ENCODE measurements at regions not wholly inside any gene's neighbourhood (a gene's known extent, or its start where the extent isn't known, plus 50 kb on each side); places are given as distances from the start of the nearest gene placed in this dataset.
"Not testable (repeated sequence)": the region's sequence is repeated elsewhere in the genome, so short reads cannot be mapped to it uniquely, and the experiment has no call there.

DNA sequence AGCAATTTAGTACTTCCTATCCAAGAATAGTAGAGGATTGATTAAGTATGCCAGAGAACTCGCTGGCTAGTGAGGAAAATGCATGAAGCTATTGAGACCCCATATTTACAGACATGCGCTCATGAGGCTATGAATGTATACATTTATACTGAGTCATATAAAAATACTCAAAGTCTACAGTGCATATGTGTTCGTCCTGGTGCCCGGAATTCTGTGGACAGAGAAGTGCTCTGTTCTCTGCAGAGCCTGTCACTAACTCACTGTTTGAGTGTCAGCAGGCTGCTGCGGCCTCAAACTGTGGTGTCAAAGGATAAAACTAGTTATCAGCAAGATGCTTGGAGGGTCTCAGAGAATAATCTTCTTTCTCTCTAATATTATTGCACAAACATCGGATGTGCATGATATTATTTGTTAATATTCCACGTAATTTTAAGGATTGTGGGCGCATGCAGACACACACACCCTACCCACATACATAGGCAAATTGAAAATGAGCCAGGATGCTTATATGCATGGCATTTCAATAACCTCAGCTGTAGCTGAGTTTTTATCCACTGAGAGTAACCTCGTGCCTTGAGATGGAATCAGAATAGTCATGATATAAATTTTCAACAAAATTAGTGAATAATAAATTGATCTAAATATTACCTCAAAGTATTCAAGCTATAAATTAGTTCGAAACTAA lies 50.0 kb upstream of the TSC22D2 start:
- no peak for DNase-seq (ENCODE audit: low spot score)

DNA sequence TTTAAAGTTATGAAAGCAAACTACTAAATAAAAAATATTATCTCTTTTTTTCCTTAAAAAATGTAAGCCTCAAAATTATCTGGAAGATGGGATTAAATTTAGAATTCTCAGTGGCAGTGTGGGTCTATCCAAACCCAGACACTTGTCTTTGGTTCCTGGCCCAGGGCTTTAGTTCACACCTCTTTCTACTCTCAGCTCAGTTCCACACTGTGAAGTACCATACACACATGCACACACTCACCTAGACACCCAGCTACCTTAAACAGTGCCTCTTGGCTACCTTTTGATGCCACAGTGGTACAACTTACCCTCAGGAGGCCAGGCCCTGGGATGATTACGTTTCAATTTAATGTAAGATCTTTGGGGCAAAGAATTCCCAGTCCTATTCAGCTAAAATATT lies 51.0 kb upstream of the TSC22D2 start:
- no peak for DNase-seq (ENCODE audit: low spot score)

DNA sequence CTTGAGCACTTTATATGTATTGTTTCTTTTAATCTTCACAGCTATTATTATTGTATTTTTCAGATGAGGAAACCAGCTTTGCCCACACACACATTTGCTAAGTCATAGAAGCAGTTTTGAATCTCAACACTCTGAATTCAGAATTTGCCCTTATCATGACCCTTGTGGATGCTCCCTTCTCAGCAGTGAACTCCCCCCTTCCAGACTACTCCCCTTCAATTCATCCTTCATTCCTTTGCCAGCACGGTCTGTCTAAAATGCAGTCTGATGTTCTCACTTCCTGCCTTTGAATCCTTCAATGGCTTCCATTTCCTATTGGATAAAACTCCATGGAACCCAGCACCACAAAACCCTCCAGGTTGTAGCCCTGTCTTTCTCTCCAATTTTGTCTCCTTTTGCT lies 52.5 kb upstream of the TSC22D2 start:
- no peak for DNase-seq (ENCODE audit: low spot score)

DNA sequence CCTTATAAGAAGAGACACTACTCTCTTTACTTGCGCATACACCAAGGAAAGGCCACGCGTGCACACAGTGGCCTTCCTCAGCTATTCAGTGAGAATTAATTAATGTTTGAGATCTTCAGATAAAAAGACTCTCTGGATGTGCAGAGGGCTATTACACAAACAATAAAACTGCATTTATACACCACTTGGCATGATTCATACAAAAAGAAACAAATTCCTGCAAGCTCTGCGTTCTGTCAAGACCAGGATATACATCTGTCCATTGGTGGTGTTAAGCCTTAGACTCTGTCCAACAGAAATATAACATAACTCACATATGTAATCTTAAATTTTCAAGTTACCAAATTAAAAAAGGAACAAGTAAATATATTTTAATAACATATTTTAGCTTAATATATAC lies 55.2 kb upstream of the TSC22D2 start:
- no peak for DNase-seq (ENCODE audit: low spot score)

DNA sequence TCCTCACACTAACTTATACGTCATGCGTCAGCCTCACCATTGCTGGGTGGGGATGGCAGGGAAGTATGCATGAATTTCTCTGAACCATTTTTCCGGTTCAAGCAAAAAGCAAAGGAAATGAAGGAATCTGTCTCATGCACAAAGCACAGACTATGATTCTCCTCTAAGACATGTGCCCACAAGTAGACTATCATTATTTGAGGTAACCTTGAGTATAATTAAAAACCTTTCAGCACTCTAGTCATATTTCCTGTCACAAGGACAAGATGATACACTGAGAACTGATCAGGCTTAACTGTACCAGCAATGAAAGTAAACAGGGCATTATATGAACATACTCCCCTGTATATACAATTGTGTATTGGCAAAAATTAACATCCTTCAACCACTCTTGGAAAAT lies 56.7 kb upstream of the TSC22D2 start:
- DNase-seq (ENCODE audit: low spot score): no peak

DNA sequence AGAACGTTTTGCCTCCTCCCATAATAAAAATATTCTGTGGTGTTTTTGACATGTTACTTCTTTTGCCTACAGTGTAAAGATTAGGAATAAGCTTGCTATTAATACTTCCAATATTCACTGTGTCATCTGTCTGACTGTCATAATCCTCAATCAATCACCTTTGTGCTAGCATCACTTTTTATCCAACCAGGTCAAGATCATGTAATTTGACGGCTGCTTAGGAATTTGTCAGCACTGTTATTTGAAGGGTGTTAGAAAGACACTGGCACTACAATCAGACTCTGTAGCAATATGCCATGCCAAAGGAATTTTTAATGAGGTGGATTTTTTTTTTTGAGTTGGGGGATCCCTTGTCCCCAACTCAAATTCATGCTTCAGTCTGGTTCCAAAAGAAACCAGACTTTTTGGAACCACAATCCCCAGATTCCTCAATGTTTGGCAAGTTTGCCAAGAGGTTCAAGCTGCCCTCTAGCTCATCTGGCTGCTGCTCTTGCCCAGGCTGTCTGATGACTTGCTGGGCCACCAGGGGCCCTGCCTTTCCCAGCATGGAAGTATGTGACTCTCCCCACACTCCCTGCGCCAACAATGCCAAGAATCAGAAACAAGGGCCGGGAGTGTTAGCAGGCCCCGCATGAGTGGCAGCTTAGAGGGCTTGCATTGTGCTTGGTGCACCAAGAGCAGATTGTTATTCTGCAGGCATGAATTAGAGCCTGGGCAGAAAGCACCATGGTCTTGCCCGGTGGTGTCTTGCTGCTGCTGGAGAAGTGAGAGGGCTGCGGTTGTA lies 58.6 kb upstream of the TSC22D2 start:
- no peak for DNase-seq (ENCODE audit: low spot score)

DNA sequence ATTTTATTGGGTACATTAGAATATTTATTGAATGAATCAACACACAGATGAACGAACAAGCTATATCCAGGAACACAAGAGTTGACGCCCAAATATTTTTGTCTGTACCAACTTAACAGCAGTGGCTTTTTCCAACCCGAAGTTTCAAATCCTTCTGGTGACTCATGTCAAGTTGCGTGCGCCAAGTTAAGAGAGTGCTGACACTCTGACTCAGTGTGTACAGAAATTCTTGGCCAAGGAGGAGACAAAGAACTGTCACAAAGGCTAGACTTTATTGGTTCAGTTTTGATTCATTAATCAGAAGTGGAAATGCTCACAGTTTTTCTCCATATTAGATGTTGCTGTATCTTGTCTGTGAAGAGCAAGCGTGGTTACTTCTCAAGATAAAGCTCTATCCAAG lies 59.6 kb upstream of the TSC22D2 start:
- DNase-seq (ENCODE audit: low spot score): peak; percentile 61

DNA sequence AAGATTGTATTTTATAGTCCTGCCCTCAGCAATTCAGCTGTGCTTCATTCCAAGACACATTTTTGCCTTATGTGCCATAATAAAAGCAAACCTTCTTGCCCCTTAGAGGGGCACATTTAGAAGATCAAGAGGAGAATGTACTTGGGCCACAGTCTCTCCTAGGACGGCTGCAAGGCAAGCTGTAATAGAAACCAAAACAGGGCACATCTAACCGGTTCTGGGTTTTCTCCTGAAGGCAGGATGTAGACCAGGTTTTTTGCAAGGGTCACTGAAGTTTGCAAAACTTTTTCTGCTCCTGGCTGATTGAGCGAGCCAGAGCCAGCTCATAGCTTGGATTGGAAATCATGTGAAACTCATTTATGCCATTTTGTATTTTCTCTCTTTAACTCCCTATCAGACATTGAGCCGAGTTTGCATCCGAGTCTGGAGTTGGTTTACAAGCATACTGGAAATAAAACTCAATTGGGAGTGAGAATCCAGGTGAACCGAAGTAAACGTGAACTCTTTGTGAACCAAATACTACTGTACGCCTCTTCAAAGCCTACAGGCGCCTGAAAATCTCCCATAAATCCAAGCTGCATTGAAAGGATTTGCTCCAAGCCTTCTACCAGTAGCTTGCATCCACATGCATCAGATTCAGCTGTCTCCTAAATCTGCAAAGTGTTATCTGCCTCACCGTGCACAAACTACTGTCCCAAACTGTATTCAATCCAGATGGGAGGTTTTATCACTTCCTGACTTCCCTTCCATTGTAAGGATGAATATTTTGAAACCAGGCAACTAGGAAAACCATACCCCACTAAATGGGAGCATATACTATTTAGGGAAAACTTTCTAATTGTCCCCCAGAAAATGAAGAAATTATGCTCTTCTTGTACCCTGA lies 60.9 kb upstream of the TSC22D2 start:
- DNase-seq (ENCODE audit: low spot score): no peak

DNA sequence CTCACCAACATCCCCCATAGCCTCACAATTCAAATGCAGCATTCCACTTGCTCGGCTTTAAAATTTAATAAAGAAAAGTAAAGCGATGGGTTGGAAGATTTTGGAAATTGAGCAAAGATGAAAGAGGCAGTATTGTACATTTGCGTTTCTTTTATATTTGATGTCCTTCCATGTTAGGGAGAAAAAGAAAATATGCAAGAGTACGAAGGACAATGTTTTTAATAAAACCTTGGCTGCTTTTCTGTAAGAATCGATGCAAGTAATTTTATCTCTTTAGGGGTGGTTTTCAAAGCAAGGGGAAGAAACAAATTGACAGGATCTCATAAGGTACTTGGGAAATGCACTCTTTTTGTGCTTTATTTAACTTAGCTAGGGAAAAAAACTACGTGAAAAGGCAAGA lies 61.8 kb upstream of the TSC22D2 start:
- no peak for DNase-seq (ENCODE audit: low spot score)

DNA sequence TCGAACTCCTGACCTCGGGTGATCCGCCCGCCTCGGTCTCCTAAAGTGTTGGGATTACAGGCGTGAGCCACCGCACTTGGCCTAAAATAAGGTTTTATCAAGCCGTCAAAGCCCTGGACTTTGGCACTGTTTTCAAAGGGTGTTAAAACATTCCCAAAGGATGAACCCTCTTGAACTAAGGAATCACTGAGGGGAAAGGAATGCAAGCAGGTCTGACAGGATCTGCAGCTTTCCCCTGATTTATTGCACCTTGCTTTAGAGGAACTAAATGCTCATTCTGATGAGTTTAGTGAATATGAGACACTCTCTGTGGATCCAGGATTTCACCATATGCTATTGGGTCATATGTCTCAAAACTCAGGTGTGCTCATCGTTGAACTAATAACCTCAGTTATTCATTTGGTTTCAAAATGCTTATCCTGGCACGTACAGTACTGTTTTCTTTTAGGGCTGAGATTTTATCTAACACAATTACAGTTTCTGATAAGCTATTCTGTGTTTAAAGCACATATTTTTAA lies 63.0 kb upstream of the TSC22D2 start:
- no peak for DNase-seq (ENCODE audit: low spot score)

DNA sequence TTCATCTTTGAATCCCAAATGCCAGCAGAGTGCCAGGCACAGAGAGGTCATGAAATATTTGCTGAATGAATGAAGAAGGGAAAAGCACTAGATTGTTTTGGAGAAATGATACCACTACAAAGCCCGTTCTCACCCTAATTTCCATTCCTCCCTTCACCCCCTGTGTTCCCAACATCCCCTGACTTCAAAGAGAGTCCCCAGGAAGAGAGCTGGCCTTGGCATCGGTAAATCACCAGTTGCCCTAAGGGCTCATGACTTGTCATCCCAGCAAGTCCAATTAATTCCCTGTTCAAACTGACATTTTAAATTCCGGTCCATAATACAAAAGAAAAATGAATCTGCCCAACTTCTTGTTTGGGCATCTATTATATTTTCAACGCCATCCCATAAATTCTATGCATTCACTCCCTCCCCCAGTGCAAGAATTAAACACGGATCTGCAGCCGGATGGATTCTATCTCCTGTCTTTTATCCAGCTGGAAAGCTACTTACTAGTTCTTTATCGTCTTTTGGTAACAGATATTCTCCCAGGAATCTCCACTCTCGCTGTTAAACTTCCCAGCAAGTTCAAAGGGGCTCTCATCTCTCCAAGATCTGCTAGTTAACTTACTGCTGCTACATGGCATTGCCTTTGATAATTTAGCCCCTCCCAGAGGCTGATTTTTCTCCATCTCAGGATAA lies 63.9 kb upstream of the TSC22D2 start:
- no peak for DNase-seq (ENCODE audit: low spot score)

DNA sequence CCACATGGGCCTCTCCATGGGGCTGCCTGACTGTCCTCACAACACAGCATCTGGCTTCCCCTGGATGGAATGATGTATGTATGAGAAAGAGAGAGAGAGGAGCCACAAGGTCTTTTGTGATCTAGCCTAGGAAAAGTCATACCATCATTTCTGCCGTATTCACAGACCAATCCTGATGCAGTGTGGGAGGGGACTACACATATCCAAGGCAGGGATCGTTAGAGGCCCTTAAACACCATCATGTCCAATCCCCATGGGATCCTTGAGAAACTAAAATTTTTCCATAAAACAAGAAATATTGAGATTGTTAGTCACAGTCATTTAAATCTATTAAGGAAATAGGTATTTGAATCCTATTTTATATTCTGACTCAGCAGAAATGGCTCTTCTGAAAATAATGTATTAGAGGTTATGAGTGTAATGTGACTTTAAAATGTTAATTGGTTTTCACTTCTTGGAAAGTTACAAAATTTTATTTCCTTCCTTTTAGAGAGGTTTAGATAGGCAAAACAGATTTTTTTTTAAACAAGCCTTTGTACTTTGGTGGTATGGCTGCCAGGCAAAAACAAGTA lies 65.1 kb upstream of the TSC22D2 start:
- no peak for DNase-seq (ENCODE audit: low spot score)

DNA sequence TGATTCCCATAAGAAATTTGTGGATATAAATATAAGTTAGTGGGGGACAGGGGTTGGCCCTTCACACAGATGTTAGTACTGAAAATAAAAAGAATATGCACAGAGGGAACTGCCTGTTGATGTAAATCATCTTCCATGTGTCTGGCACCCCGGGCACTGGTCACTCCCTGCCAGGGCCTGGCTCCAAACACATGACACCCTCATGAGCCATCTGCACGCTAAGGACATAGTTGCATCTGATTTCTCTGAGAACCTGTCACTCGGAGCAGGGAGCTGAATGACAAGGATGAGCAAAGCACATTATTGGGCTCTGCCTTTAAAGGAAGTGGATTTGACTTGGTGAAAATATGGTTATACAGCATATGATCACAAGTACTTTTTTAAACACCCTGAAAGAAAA lies 66.2 kb upstream of the TSC22D2 start:
- DNase-seq (ENCODE audit: low spot score): no peak

DNA sequence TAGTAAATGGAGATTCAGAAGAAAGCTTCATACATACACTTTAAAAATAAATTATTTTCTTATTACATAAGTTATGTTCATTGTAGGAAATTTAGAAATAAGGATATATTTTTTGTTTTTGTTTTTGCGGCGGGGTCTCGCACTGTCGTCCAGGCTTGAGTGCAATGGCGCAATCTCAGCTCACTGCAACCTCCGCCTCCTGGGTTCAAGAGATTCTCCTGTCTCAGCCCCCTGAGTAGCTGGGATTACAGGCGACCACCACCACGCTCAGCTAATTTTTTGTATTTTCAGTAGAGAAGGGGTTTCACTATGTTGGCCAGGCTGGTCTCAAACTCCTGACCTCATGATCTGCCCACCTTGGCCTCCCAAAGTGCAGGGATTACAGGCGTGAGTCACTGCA lies 71.7 kb upstream of the TSC22D2 start:
- not testable (repeated sequence) for DNase-seq (ENCODE audit: low spot score)

DNA sequence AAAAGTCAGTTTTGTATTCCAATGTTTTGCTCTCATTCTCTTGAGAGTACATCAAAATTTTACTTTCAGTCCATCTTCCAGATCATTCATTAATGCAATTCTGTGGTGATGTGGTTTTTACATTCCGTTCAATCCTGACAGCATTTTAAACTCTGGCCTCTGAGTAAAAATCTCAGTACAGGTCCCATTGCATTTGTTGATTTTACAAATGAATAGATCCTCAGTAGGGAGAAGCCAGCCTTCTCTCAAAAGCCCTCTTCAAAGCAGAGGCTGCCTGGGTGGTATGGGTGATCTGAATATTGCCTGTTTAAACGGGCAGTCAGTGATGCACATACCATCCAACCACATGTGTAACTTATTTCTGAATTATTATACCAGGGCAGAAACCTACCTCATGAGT lies 72.5 kb upstream of the TSC22D2 start:
- DNase-seq (ENCODE audit: low spot score): no peak

DNA sequence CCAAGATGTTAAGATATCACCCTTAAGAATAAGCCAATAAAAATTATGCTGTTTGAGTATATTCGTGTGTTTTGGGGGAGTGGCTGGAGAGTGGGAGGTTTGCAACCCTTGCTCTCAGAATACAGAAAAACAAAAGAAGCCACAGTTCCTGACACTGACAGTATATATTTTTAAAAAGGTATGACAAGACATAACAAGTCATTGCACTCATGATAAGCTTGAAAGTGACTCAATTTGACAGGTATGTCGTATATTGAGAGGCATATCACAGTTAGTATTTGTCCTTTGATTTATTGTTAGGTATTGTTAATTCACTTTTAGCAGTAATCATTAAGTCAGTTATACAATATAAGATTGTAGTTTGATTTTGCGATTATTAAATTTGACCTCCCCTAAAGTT lies 73.1 kb upstream of the TSC22D2 start:
- DNase-seq (ENCODE audit: low spot score): no peak

DNA sequence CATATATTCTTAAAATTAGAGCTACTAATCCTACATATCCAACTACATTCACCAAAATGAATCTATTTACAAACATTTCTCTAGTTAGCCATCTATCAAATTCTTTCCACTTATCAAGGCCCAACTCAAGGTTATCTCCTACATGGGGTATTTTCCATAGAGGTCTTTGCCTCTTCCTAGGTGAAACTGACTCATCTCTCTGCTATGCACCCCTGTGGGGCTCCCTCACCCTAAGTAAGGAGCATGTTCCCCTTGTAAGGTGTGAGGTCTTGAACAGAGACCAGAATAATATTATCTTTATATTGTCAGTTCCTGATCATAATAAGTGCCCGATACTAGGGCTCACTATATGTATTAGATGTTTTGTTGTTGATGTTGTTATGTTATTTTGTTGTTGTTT lies 74.6 kb upstream of the TSC22D2 start:
- no peak for DNase-seq (ENCODE audit: low spot score)

DNA sequence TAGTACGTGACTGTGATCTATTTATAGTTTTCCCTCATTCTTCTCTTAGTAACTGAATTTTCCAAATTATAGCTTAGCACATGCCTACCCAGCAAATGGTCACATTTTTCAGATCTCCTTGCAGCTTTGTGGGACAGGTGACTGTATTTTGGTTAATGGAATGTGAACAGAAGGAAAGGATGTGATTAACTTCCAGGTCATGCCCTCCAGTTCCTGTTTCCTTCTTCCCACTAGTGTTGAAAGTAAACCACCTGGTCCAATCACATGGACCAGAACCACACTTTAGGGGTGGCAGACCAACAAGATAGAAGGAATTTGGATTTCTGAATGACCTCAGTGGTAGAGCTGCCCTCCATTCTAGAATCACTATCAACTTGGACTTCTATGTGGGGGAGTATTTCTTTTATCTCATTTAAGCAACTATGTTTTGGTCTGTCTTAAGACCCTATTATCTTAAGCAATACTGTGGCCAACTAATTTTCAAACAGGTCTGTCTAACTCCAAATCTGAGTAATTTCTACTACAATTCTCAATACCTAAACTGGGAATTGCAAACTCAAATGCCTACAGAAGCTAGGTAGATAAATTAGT lies 76.0 kb upstream of the TSC22D2 start:
- DNase-seq (ENCODE audit: low spot score): no peak

DNA sequence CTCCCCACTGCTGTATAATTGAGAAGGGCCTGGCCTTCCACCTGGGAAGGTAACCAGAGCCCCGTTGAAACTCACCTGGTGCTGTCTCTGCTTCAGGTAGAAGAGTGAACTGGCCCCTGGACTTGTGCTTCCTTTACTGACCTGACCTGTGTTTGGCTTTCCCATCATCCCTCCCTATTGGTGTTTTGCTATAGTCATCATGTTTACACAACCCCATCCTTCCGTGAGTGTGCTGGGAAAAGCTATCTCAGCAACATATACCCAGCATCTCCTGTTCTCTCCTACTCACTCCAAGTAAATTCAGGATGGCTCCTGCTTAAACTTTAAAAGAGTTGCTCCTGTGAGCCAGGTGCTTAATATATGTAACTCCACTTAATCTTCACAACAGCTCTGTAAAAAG lies 77.2 kb upstream of the TSC22D2 start:
- no peak for DNase-seq (ENCODE audit: low spot score)

DNA sequence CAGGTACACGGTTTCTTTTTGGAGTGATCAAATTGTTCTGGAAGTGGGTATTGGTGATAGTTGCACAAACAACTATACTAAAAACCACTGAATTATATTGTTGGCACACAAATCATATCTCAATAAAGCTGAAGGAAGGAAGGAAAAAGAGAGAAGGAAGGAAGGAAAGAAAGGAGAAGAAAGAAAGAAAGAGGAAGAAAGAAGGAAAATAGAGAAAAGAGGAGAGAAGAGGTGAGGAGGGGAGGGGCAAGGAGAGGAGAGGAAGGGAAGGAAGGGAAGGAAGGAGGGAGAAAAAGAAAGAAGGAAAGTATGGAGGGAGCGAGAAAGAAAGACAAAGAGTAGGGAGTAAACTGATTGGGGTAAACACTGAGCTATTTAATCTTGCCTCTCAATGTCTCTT lies 77.9 kb upstream of the TSC22D2 start:
- DNase-seq (ENCODE audit: low spot score): no peak

DNA sequence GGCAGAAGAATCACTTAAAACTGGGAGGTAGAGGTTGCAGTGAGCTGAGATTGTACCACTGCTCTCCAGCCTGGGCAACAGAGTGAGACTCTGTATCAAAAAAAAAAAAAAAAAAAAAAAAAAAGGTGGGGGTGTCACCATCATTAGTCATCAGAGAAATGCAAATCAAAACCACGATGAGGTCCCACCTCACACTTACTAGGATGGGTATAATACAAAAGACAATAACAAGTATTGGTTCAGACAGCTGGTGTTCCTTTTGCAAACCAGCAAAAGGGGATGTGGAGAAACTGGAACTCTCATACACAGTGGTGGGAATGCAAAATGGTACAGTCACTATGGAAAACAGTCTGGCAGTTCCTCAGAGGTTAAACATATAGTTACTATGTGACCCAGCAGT lies 78.7 kb upstream of the TSC22D2 start:
- DNase-seq (ENCODE audit: low spot score): no peak
